ENCODE measurements at regions not wholly inside any gene's neighbourhood (a gene's known extent, or its start where the extent isn't known, plus 50 kb on each side); places are given as distances from the start of the nearest gene placed in this dataset.

DNA sequence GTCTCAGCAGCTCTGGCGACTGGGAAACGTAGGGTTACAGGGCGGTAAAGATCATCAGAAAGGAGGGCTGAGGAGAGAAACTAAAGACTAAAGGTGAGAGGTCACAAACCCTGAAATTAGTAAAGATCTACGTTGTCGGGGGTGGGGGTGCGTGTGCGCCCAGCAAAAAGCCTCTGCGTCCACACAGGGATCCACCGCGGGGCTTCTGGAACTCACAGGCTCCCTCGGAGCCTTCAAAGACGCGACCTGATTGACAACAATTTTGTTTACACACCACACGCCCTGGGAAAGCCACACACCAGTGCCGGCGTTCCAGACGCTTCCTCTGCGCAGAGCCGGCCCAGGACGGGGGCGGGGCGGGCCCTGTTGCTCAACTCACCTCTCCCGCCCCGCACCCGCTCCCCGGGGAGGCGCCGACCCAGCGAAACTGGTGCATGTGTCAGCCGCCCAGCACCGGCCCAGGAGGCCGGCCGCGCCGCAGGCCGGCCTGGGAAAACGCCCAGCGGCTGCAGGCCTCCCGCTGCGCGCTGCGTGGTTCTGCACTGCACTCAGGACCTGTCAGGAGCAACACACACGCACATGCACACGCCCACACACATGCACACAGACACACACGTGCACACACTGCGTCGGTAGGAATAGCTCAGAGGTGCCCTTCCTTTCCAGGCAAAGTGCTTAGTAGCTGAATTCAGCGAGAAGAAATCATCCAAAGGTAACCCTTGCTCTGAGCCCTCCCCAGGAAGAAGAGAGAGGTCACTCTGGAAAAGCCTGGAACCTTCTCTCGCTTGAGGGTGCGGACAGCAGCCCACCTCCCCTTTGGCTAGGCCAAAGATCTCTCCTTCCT, 57.2 kb upstream of the ARID1B start (continued):
- TF ChIP-seq CBX3 (IDR thresholded peaks at IDR 0.05; ENCODE audit: low read depth), result peak; percentile 56; the same call in 1 of the 2 replicates
- peak; percentile 30 for TF ChIP-seq YY1 (IDR thresholded peaks at IDR 0.05; ENCODE audit: extremely low read depth, insufficient replicate concordance, low read depth, low read length)
- TF ChIP-seq FOSL1 (IDR thresholded peaks at IDR 0.05; ENCODE audit: low read depth), result no peak; the same call in 1 of the 2 replicates
- peak; percentile 56 for TF ChIP-seq SP1 (IDR thresholded peaks at IDR 0.05; ENCODE audit: low read depth)
- TF ChIP-seq SRF (IDR thresholded peaks at IDR 0.05; ENCODE audit: low read depth), result no peak

GRCh38 chr6:156719395-156719719, 57.8 kb upstream of the ARID1B start:
- Histone ChIP-seq H3K27ac (ENCODE audit: low read depth, low read length) (peak overlapping the region; percentile 71), H2AFZ (ENCODE audit: low read depth, low read length, poor library complexity, severe bottlenecking) (peak overlapping the region; percentile 81), H3K36me3 (ENCODE audit: control insufficient read depth in 1 of 2, insufficient read depth in 2 of 2, low read length in 2 of 2) (no peaks in the 10 kb centered on the region), H3K79me2 (ENCODE audit: insufficient read depth, low read length) (no peaks in the 10 kb centered on the region), H3K9me2 (ENCODE audit: insufficient read depth) (no peaks in the 10 kb centered on the region), H4K20me1 (ENCODE audit: insufficient read depth) (no peaks in the 10 kb centered on the region), H3K4me3 (replicated peaks in 1 of 2; ENCODE audit: low read depth in 1 of 2, low read length in 2 of 2) (peak overlapping the region; percentile 29 to 40), H3K9me3 (ENCODE audit: control insufficient read depth in 1 of 2, insufficient read depth in 1 of 2, low read depth in 1 of 2, low read length in 2 of 2) (no peaks in the 10 kb centered on the region), H3K27me3 (ENCODE audit: insufficient read depth, low read length) (no peaks in the 10 kb centered on the region), H3K4me2 (ENCODE audit: low read length) (peak overlapping the region; percentile 75), H3K9ac (ENCODE audit: low read length) (peak overlapping the region; percentile 49), H3K4me1 (ENCODE audit: control insufficient read depth in 1 of 2, insufficient read depth in 2 of 2, low read length in 2 of 2) (peaks cover 32 to 34% of the 10 kb centered on the region in 2 experiments)
- ChIA-PET CTCF (no interaction called here), RAD21 (ENCODE audit: low non-redundant PET in 1 of 2, low total read pairs in 2 of 2, uncharacterized antibody in 2 of 2, unreplicated experiment in 2 of 2) (no interaction called here), POLR2A (interaction anchor here (2.2 kb wide), 1 partner anchor 12 kb away, joined by 7 read pairs; no protein-coding TSS in a partner anchor)
- no peak for TF ChIP-seq SP1 (IDR thresholded peaks at IDR 0.05; ENCODE audit: low read depth)
- TF ChIP-seq POLR2A (IDR thresholded peaks at IDR 0.05; ENCODE audit: borderline replicate concordance, extremely low read depth, insufficient read depth, insufficient read length), result no peak
- no peak for TF ChIP-seq CTCF (IDR thresholded peaks at IDR 0.05 in 2 of 3, conservative IDR thresholded peaks at IDR 0.05 in 1 of 3; ENCODE audit: borderline replicate concordance in 1 of 3, insufficient read depth in 1 of 3, low read depth in 2 of 3, low read length in 2 of 3)
- TF ChIP-seq CBX3 (IDR thresholded peaks at IDR 0.05; ENCODE audit: low read depth), result 0 out of 2 replicates have a peak, but pooled peaks have one; percentile 11
- BruUV-seq (replicated peaks), result TSS peak; percentile 69
- ATAC-seq (peak; percentile 5), DNase-seq (ENCODE audit: low read depth, low spot score) (no peak)
- intact Hi-C loops (cut with micrococcal nuclease), result loop anchor here (2.0 kb wide), 1 partner anchor 303 kb away; no protein-coding TSS in a partner anchor
